ENCODE measurements at regions not wholly inside any gene's neighbourhood (a gene's known extent, or its start where the extent isn't known, plus 50 kb on each side); places are given as distances from the start of the nearest gene placed in this dataset.

DNA sequence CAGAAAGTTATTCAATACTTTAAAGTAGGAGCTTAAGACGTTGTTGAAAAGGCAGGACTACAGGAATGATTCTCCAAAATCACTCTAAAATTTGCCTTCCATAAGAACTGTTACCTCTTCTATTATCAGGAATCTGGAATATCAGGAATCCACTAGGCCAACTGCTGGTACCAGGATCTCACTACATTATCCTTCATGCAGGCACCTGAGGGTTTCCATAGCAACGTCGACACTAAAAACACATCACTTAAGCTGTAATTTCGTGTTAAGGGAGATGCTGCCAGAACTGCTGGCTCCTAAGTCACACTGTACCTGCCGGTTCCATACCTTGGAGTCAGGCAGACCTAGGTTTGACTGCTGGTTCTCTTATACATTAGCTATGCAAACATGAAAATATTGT is 139.7 kb upstream of the C1orf87 start:
- DNase-seq (no peak), FAIRE-seq (no peak)
- no peaks in the 10 kb centered on the region for H3K4me1 ChIP-seq (ENCODE audit: control insufficient read depth in 2 of 3, insufficient read depth in 2 of 3, low read depth in 1 of 3, low read length in 3 of 3)
- H3K4me3 ChIP-seq (ENCODE audit: low read length in 3 of 3): no peak overlapping the region
- H3K36me3 ChIP-seq (ENCODE audit: control insufficient read depth in 2 of 3, insufficient read depth in 3 of 3, low read length in 3 of 3): no peaks in the 10 kb centered on the region
- no peak overlapping the region for H3K27ac ChIP-seq (ENCODE audit: low read depth in 2 of 2, low read length in 2 of 2)
- H3K9ac ChIP-seq (ENCODE audit: low read length in 3 of 3): no peak overlapping the region
- intact Hi-C loops (cut with DNase I): no loop called here
- no peaks in the 10 kb centered on the region for H3K27me3 ChIP-seq (ENCODE audit: control insufficient read depth, insufficient read depth, low read length)
- H3K9me3 ChIP-seq (ENCODE audit: control insufficient read depth in 2 of 3, insufficient read depth in 1 of 3, low read length in 3 of 3): no peaks in the 10 kb centered on the region
- TF ChIP-seq CTCF (IDR thresholded peaks at IDR 0.05; ENCODE audit: borderline replicate concordance, extremely low read depth, insufficient read depth): no peak

GRCh38 chr1:60196026-60196425 is 122.5 kb upstream of the C1orf87 start:
- no peak overlapping the region for H3K9ac ChIP-seq (ENCODE audit: low read length in 3 of 3)
- H3K36me3 ChIP-seq (ENCODE audit: control insufficient read depth in 2 of 3, insufficient read depth in 3 of 3, low read length in 3 of 3): no peaks in the 10 kb centered on the region
- H3K4me3 ChIP-seq (ENCODE audit: low read length in 3 of 3): no peak overlapping the region
- no peaks in the 10 kb centered on the region for H3K27me3 ChIP-seq (ENCODE audit: control insufficient read depth, insufficient read depth, low read length)
- H3K27ac ChIP-seq (ENCODE audit: low read depth in 2 of 2, low read length in 2 of 2): no peak overlapping the region
- H3K4me1 ChIP-seq (ENCODE audit: control insufficient read depth in 2 of 3, insufficient read depth in 2 of 3, low read depth in 1 of 3, low read length in 3 of 3): no peaks in the 10 kb centered on the region
- peaks cover 0 to under 1% (median 0%) of the 10 kb centered on the region in 3 donors for H3K9me3 ChIP-seq (ENCODE audit: control insufficient read depth in 2 of 3, insufficient read depth in 1 of 3, low read length in 3 of 3)
- intact Hi-C loops (cut with DNase I): no loop called here
- FAIRE-seq (no peak), DNase-seq (no peak)
- no peak for TF ChIP-seq CTCF (IDR thresholded peaks at IDR 0.05; ENCODE audit: borderline replicate concordance, extremely low read depth, insufficient read depth)

- Histone ChIP-seq H3K4me3 (ENCODE audit: low read length in 3 of 3) (no peak overlapping the region), H3K27me3 (ENCODE audit: control insufficient read depth, insufficient read depth, low read length) (no peaks in the 10 kb centered on the region), H3K9ac (ENCODE audit: low read length in 3 of 3) (no peak overlapping the region), H3K36me3 (ENCODE audit: control insufficient read depth in 2 of 3, insufficient read depth in 3 of 3, low read length in 3 of 3) (no peaks in the 10 kb centered on the region), H3K27ac (ENCODE audit: low read depth in 2 of 2, low read length in 2 of 2) (no peak overlapping the region), H3K9me3 (ENCODE audit: control insufficient read depth in 2 of 3, insufficient read depth in 1 of 3, low read length in 3 of 3) (peaks cover 0 to 8% (median 3%) of the 10 kb centered on the region in 3 donors), H3K4me1 (ENCODE audit: control insufficient read depth in 2 of 3, insufficient read depth in 2 of 3, low read depth in 1 of 3, low read length in 3 of 3) (no peaks in the 10 kb centered on the region)
- FAIRE-seq: no peak
- intact Hi-C loops (cut with DNase I): no loop called here
- no peak for DNase-seq
- TF ChIP-seq CTCF (IDR thresholded peaks at IDR 0.05; ENCODE audit: borderline replicate concordance, extremely low read depth, insufficient read depth): no peak
Observed at GRCh38 chr1:60185684-60186083, 112.1 kb upstream of the C1orf87 start.

DNA sequence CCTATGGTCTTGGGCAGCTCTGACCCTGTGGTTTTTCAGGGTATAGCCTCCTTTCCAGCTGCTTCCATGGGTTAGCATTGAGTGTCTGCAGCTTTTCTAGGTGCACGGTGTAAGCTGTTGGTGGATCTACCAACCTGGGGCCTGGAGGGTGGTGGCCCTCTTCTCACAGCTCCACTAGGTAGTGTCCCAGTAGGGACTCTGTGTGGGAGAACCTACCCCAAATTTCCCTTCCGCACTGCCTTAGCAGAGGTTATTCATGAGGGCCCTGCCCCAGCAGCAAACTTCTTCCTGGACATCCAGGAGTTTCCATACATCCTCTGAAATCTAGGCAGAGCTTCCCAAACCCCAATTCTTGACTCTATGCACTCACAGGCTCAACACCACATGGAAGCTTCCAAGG is 111.0 kb upstream of the C1orf87 start:
- no peaks in the 10 kb centered on the region for H3K4me1 ChIP-seq (ENCODE audit: control insufficient read depth in 2 of 3, insufficient read depth in 2 of 3, low read depth in 1 of 3, low read length in 3 of 3)
- DNase-seq: no peak
- H3K4me3 ChIP-seq (ENCODE audit: low read length in 3 of 3): no peak overlapping the region
- H3K9me3 ChIP-seq (ENCODE audit: control insufficient read depth in 2 of 3, insufficient read depth in 1 of 3, low read length in 3 of 3): peaks cover 0 to 8% (median 3%) of the 10 kb centered on the region in 3 donors
- H3K36me3 ChIP-seq (ENCODE audit: control insufficient read depth in 2 of 3, insufficient read depth in 3 of 3, low read length in 3 of 3): no peaks in the 10 kb centered on the region
- intact Hi-C loops (cut with DNase I): no loop called here
- H3K27me3 ChIP-seq (ENCODE audit: control insufficient read depth, insufficient read depth, low read length): no peaks in the 10 kb centered on the region
- H3K27ac ChIP-seq (ENCODE audit: low read depth in 2 of 2, low read length in 2 of 2): no peak overlapping the region
- no peak for TF ChIP-seq CTCF (IDR thresholded peaks at IDR 0.05; ENCODE audit: borderline replicate concordance, extremely low read depth, insufficient read depth)
- H3K9ac ChIP-seq (ENCODE audit: low read length in 3 of 3): no peak overlapping the region
- FAIRE-seq: no peak
